ENCODE measurements at regions not wholly inside any gene's neighbourhood (a gene's known extent, or its start where the extent isn't known, plus 50 kb on each side); places are given as distances from the start of the nearest gene placed in this dataset.

DNA sequence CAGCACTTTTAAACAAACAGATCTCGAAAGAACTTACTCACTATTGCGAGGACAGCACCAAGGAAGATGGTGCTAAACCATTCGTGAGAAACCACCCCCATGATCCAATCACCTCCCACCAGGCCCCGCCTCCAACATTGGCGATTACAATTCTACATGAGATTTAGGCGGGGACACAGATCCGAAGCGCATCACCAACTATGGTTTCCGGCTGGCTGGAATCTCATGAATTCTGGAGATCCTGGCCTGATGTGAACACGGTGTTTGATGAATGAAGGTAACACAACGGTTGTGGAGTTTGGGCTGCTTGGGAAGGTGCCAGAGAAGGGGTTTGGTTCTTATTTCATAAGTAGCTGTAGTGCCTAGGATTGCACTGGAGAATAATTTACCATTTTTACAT, 216.7 kb downstream of the EMX2 start:
- ChIA-PET CTCF (no interaction called here), POLR2A (no interaction called here), SMC1A (ENCODE audit: uncharacterized antibody, unreplicated experiment) (interaction anchor here (0.6 kb wide), 1 partner anchor 83 kb away, joined by 3 read pairs; no protein-coding TSS in a partner anchor), RAD21 (ENCODE audit: unreplicated experiment) (no interaction called here)
- Histone ChIP-seq H2AFZ (ENCODE audit: control insufficient read depth, low read depth, low read length) (no peak overlapping the region), H3K27me3 (replicated peaks in 1 of 2; ENCODE audit: control insufficient read depth in 2 of 2, insufficient read depth in 2 of 2, low read length in 1 of 2) (peaks cover 0 to 5% of the 10 kb centered on the region in 2 experiments; a peak in 3 of 4 replicates), H3K9me3 (replicated peaks; ENCODE audit: control insufficient read depth, insufficient read depth, low read length) (no peaks in the 10 kb centered on the region), H3K27ac (ENCODE audit: control insufficient read depth, insufficient read depth) (no peak overlapping the region), H3K79me2 (ENCODE audit: control insufficient read depth, insufficient read depth, low read length) (no peaks in the 10 kb centered on the region), H3K36me3 (ENCODE audit: control insufficient read depth in 2 of 2, insufficient read depth in 2 of 2, low read length in 1 of 2) (no peaks in the 10 kb centered on the region), H3K4me2 (ENCODE audit: control insufficient read depth, insufficient read depth) (no peak overlapping the region), H3K4me1 (ENCODE audit: control insufficient read depth, insufficient read depth, low read length) (no peaks in the 10 kb centered on the region), H3K9ac (ENCODE audit: control insufficient read depth, insufficient read depth, low read length) (no peak overlapping the region), H3K4me3 (no peak overlapping the region), H4K20me1 (ENCODE audit: control insufficient read depth, insufficient read depth) (no peaks in the 10 kb centered on the region)
- ATAC-seq = no peak
- 41% methylated on average over 11 of the region's 11 CpGs for WGBS (ENCODE audit: insufficient coverage, insufficient replicate concordance, low lambda C conversion rate, missing lambda C conversion rate)
- TF ChIP-seq MEF2A (IDR thresholded peaks at IDR 0.05; ENCODE audit: insufficient read depth, low read depth, low read length) = no peak
- no peak for TF ChIP-seq SRF (IDR thresholded peaks at IDR 0.05; ENCODE audit: low read depth in 2 of 2, low read length in 2 of 2)
- no peak for TF ChIP-seq SREBF2 (IDR thresholded peaks at IDR 0.05; ENCODE audit: low read length)
- no peak for TF ChIP-seq FOS (IDR thresholded peaks at IDR 0.05; ENCODE audit: borderline replicate concordance, extremely low read depth, insufficient read length)
- no peak for FAIRE-seq
- DNase-seq (ENCODE audit: low read depth, low spot score) = no peak
- intact Hi-C loops (cut with micrococcal nuclease; ENCODE audit: unreplicated experiment) (loop anchor here (2.0 to 5.0 kb wide), 2 partner anchors 222 to 262 kb away; no protein-coding TSS in a partner anchor), in situ Hi-C loops (cut with MboI) (no loop called here)
- no TSS peak for BruUV-seq (replicated peaks)

DNA sequence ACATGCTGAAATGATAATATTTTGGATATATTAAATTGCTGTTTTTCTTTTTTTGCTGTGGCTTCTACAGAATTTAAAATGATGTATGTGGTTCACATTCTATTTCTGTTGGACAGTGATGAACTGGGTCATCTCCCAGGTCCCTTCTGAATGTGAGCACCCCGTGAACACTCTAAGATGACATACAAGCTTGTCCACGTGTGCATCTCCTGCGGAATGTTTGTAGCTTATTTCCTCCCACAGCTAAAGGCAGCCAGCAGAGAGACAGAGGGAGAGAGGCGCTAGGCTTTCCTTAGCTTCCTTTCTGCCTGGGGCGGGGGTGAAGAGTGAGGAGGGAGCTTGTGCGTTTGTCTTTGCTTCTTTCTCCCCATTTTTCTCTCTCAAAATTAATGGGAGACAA, 219.1 kb downstream of the EMX2 start:
- TF ChIP-seq ZNF622 (IDR thresholded peaks at IDR 0.05) (no peak), MEF2B (IDR thresholded peaks at IDR 0.05; ENCODE audit: partially characterized antibody, poor library complexity, severe bottlenecking) (no peak), CHD1 (IDR thresholded peaks at IDR 0.05; ENCODE audit: low read depth, low read length) (no peak), GATAD2B (conservative IDR thresholded peaks at IDR 0.05; ENCODE audit: low read depth) (no peak), ETV6 (conservative IDR thresholded peaks at IDR 0.05 in 1 of 2, IDR thresholded peaks at IDR 0.05 in 1 of 2; ENCODE audit: borderline replicate concordance in 1 of 2, low read depth in 1 of 2) (no peak), TARDBP (IDR thresholded peaks at IDR 0.05; ENCODE audit: borderline replicate concordance) (no peak), SREBF1 (IDR thresholded peaks at IDR 0.05; ENCODE audit: low read length) (no peak)
- TF ChIP-seq, protein P1, sequence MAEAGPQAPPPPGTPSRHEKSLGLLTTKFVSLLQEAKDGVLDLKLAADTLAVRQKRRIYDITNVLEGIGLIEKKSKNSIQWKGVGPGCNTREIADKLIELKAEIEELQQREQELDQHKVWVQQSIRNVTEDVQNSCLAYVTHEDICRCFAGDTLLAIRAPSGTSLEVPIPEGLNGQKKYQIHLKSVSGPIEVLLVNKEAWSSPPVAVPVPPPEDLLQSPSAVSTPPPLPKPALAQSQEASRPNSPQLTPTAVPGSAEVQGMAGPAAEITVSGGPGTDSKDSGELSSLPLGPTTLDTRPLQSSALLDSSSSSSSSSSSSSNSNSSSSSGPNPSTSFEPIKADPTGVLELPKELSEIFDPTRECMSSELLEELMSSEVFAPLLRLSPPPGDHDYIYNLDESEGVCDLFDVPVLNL (IDR thresholded peaks at IDR 0.05; ENCODE audit: low read depth, low read length) = no peak
- Histone ChIP-seq H3K9ac (ENCODE audit: control insufficient read depth, insufficient read depth, low read length) (no peak overlapping the region), H3K4me3 (no peak overlapping the region), H3K9me3 (replicated peaks; ENCODE audit: control insufficient read depth, insufficient read depth, low read length) (no peaks in the 10 kb centered on the region), H3K27ac (ENCODE audit: control insufficient read depth, insufficient read depth) (no peak overlapping the region), H3K36me3 (ENCODE audit: control insufficient read depth in 2 of 2, insufficient read depth in 2 of 2, low read length in 1 of 2) (no peaks in the 10 kb centered on the region), H3K4me1 (ENCODE audit: control insufficient read depth, insufficient read depth, low read length) (no peaks in the 10 kb centered on the region), H3K27me3 (replicated peaks in 1 of 2; ENCODE audit: control insufficient read depth in 2 of 2, insufficient read depth in 2 of 2, low read length in 1 of 2) (peaks cover 0 to 2% of the 10 kb centered on the region in 2 experiments; a peak in 2 of 4 replicates), H3K79me2 (ENCODE audit: control insufficient read depth, insufficient read depth, low read length) (no peaks in the 10 kb centered on the region), H3K4me2 (ENCODE audit: control insufficient read depth, insufficient read depth) (no peak overlapping the region), H2AFZ (ENCODE audit: control insufficient read depth, low read depth, low read length) (no peak overlapping the region), H4K20me1 (ENCODE audit: control insufficient read depth, insufficient read depth) (no peaks in the 10 kb centered on the region)
- ChIA-PET RAD21 (ENCODE audit: unreplicated experiment) (interaction anchor here (0.6 kb wide), 1 partner anchor 163 kb away, joined by 3 read pairs; no protein-coding TSS in a partner anchor), SMC1A (ENCODE audit: uncharacterized antibody, unreplicated experiment) (interaction anchor here (1.3 to 1.6 kb wide), 3 partner anchors 223 to 343 kb away, joined by 3 to 4 read pairs (median 3); no protein-coding TSS in a partner anchor), CTCF (no interaction called here), POLR2A (no interaction called here)
- in situ Hi-C loops (cut with MboI) = no loop called here
- WGBS (ENCODE audit: insufficient coverage, insufficient replicate concordance, low lambda C conversion rate, missing lambda C conversion rate) = 19% methylated on average over 6 of the region's 6 CpGs
- intact Hi-C loops (cut with micrococcal nuclease; ENCODE audit: unreplicated experiment) = loop anchor here (5.0 kb wide), 1 partner anchor 209 kb away; no protein-coding TSS in a partner anchor
- DNase-seq (ENCODE audit: low read depth, low spot score) (no peak), FAIRE-seq (no peak), ATAC-seq (no peak)
- BruUV-seq (replicated peaks) = no TSS peak

Data from GM12878 (cell line).